ENCODE measurements at regions not wholly inside any gene's neighbourhood (a gene's known extent, or its start where the extent isn't known, plus 50 kb on each side); places are given as distances from the start of the nearest gene placed in this dataset.

- TF ChIP-seq CTCF (IDR thresholded peaks at IDR 0.05; ENCODE audit: low read depth, low read length, poor library complexity, severe bottlenecking) (no peak), EZH2phosphoT487 (IDR thresholded peaks at IDR 0.05; ENCODE audit: borderline replicate concordance, low read length) (no peak)
These were observed 221.2 kb upstream of the CD180 start for GRCh38 chr5:67417839-67418238.

All from DOHH2 (cell line).